ENCODE measurements at regions not wholly inside any gene's neighbourhood (a gene's known extent, or its start where the extent isn't known, plus 50 kb on each side); places are given as distances from the start of the nearest gene placed in this dataset.
"Not testable (repeated sequence)": the region's sequence is repeated elsewhere in the genome, so short reads cannot be mapped to it uniquely, and the experiment has no call there.

DNA sequence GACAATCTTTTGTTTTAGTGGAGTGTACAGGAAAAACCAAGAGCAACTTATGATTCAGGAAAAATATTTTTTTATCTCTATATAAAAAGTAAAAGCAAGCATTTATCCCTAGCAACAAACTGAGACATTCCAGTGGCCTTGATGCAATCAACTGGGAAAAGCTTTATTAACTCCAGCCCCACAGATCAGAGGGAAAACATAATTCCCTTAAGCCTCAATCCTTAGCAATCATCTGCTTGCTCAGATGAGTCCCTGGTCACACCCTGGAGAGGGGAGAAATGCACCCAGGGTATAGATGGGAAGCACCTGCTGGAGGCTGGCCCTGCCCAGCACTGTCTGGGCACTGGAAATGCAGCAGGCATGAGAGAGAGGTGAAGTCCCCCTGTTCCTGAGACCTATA lies 636.6 kb downstream of the TNS3 start:
- no peak for DNase-seq (ENCODE audit: extremely low read depth, low read depth)

- DNase-seq (ENCODE audit: extremely low read depth, low read depth), result no peak
Measured at GRCh38 chr7:46943996-46944395, 637.9 kb downstream of the TNS3 start.

DNA sequence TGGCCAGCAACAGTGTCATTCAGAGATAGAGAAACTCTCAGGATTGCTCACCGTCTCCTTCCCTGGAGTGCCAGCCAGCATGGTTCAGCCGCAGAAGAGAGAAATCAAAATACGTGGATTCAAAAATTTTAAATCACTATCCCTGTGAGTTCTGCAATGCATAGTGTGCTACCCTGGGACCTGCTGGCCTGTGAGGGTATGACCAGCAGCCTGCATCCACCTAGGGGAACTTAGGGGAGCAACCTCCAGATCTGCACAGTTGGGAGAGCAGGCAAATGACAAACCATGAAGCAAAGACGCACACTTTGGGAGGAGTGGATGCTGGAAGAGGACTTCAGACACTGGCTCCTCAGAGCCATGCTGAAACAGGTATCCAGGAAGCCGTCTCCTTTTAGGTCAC lies 639.3 kb downstream of the TNS3 start:
- no peak for DNase-seq (ENCODE audit: extremely low read depth, low read depth)

DNA sequence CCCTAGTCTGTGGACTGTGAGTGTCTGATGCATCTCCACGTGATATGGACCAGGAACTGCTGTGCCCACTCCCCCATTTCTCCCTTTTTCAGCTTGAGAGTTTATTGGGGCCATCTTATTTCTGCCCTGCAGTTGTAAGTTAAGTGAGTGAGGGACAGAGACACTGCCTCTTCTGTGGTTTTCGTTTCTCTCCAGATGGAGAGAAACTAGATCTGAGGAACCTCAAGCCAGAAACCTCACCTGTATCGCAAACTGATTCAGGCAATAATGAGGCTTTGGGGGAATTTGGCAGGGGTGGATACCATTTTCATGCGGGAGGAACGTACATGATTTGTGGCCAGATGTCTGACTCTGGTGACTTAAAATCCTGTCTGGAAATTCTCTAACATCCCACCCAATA lies 641.7 kb downstream of the TNS3 start:
- DNase-seq (ENCODE audit: extremely low read depth, low read depth), result no peak

- no peak for DNase-seq (ENCODE audit: extremely low read depth, low read depth)
Measured at GRCh38 chr7:46939558-46939957, 642.4 kb downstream of the TNS3 start.

GRCh38 chr7:46939089-46939488 lies 642.8 kb downstream of the TNS3 start:
- DNase-seq (ENCODE audit: extremely low read depth, low read depth), result no peak

- no peak for DNase-seq (ENCODE audit: extremely low read depth, low read depth)
Measured at GRCh38 chr7:46937826-46938225, 644.1 kb downstream of the TNS3 start.

- DNase-seq (ENCODE audit: extremely low read depth, low read depth), result no peak
Measured at GRCh38 chr7:46934198-46934825, 647.6 kb downstream of the TNS3 start.

DNA sequence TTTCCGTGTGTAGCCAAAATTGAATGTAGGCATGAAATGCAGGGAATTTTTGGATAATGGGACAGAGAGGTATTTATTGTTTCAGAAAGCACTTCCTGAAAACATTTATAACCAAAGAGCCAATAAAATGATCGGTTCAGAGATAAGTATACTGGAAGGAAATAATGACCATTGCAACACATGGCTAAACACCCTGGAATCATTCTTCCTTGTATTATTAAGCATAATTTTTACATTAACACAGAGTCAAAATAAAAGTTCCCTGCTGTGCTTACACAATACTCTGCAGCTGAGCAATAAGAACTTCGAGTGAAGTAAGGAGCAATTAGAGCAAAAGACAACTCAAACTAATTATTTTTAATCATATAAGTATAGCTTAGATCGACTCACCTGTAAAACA lies 648.3 kb downstream of the TNS3 start:
- no peak for DNase-seq (ENCODE audit: extremely low read depth, low read depth)

DNA sequence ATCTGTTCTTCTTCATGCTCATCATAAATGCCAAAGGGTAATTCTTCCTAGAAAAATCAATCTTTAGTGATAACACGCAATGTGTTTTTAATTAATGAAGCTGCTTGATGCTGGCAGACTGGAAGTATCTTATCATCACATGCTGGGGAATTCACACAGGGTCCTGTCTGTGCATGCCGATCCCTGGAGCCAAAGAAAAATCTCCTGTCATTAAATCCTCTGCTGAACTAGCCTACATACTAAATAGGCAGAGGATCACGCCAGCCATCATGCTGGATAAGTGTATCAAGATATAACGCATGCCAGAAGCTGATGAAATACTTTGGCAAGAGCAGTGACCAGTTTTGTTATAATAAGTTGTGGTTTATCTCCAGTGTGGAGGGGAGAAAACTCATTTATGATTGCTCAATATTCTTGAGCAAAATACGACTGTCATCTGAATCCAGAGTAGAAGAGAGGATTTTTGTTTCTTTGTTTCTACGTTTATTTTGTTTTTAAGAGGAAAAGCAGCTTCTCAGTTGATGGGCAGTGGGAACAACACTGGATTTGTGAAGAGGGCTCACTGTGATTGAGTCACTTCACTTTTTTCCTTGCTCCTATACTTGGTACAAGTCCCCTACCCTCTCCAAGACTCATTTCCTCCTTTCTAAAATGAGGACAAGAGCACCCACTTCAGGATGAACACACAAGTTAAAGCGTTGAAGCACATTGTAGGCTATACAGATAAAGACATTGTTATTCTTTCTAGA lies 649.1 kb downstream of the TNS3 start:
- peak; percentile 84 for DNase-seq (ENCODE audit: extremely low read depth, low read depth)

- DNase-seq (ENCODE audit: extremely low read depth, low read depth), result no peak
Measured at GRCh38 chr7:46932306-46932675, 649.6 kb downstream of the TNS3 start.

GRCh38 chr7:46930366-46930765 lies 651.5 kb downstream of the TNS3 start:
- DNase-seq (ENCODE audit: extremely low read depth, low read depth), result peak; percentile 45

DNA sequence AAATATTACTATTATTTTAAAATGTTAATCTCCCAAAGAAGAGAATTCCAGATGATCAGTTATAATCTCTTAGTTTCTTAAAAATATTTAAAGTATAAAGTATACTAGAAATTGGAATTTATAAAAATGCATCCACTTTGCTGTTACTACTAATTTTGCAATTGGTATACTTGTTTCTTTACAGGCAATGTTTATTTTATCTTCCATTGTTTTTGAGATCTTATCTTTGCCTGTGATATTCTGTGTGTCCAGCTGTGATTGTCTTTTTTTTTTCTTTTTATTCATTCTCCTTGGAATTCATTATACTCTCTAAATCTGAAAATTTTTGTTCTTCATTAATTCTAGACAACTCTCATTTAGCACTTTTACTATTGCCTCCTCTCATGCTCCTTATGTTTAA lies 652.6 kb downstream of the TNS3 start:
- DNase-seq (ENCODE audit: extremely low read depth, low read depth), result no peak

- DNase-seq (ENCODE audit: extremely low read depth, low read depth), result no peak
Measured at GRCh38 chr7:46928719-46929118, 653.2 kb downstream of the TNS3 start.

DNA sequence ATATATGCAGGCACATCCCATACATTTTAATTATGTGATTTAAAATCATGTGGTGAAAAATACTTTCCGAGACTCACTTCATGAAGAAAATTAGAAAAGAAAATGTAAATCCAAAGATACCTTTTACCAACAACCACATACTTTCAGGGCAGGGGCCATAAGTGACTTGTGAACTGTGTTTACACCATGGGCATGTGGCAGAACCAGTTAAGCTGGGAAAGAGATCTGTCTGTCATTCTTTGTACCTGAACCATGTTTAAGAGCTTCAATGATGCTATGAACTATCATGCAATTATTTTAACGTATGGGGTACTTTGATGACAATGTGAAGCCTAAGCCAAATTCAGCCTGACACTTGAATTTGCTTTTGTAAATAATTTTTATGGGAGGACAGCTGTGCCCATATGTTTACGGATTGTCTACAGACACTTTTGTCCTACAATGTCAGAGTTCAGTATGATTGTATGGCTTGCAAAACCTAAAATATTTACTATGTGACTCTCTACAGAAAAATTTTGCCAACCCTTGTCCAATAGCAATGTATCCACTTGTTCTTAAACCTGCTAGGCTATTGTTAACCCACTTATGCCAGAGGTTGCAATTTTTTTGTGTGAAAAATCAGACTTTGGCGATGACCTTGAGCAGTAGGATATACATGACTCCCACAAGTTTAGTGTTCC lies 654.6 kb downstream of the TNS3 start:
- DNase-seq (ENCODE audit: extremely low read depth, low read depth), result no peak

DNA sequence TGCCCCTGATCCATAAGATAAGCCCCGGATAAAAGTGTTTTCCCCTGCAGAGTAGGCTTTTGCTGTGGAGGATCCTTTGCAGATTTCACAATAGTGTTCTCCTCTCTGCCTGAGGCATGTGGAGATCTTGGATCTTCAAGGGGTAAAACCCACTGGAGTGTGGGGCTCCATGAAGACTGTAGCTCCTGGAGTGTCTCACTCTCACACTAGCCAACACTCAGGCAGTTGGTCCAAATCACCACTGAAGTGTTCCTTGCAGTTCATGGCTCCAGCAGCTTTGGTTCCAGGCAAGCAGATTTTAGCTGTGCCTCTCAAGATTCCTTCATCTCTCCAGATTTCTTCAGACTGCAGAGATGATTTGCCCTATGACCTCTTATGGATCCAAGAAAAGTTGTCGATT lies 665.3 kb downstream of the TNS3 start:
- DNase-seq (ENCODE audit: extremely low read depth, low read depth), result no peak

DNA sequence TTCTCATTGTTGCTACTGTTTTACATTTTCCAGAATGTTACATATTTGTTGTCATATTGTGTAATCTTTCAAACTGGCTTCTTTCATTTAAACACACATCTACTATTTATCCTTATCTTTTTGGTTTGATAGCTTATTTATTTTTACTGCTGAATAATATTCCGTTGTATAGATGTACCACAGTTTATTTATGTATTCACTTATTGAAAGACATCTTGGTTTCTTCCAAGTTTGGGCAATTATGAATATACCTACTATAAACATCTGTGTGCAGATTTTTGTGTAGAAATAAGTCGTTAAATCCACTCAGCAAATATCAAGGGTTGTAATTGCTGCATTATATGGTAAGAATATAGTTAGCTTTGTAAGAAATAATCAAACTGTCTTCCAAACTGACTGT lies 669.2 kb downstream of the TNS3 start:
- DNase-seq (ENCODE audit: extremely low read depth, low read depth), result no peak

DNA sequence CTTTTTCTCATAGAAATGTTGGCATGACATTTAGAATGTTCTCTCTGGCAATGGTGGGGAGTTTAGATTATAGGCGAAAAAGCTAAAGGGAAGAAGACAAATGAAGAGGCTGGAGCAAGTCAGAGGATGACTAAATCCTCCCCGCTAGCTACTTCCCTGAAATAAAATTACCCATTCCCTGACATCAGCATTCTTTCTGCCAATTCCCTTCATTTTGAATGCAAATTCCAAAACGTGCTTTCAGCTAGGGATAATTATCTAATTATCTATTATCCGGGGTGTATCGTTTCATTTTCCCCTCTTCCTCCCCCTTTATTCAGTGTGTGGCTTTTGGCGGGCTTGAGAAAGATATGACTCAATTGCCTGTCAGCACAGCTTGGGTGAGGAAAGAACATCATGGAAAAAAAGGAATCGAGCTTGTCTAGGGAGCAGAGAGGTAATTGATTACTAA lies 672.3 kb downstream of the TNS3 start:
- no peak for DNase-seq (ENCODE audit: extremely low read depth, low read depth)

DNA sequence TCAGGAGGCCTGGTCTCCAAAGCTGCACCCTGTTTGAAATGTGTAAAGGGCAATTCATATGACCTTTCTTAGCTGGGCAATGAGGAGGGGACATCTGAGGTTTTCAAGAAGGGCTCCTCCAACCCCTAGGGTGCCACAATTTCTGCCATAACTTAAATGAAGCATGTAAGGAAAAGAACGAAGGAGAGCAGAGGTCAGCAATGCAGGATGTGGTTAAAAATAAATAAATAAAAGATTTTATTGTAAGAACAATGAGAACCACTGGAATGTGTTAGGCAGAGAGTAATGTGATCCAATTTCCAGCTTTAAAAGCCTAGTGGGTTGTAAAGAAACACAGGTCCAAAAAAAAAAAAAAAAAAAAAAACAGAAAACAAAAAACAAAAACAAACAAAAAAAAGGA lies 673.1 kb downstream of the TNS3 start:
- no peak for DNase-seq (ENCODE audit: extremely low read depth, low read depth)

GRCh38 chr7:46904523-46904922 lies 677.4 kb downstream of the TNS3 start:
- DNase-seq (ENCODE audit: extremely low read depth, low read depth), result not testable (repeated sequence)

DNA sequence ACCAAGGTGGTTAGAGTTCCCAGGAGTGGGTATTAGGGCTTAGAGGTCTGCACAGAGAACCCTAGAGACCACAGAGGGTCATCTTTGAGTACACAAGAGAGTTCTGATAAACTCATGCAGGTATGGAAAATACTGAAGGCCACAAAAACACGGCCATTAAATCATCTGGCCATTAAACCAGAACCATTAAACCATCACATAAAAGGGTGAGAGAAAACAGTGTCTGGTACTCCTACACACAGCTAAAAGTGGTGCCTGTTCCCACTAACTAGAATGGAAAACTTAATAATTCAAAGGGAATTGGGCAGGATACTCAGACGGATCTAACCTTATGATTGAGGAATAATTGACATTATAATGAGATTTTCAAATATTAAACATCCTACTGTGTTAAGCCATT lies 679.4 kb downstream of the TNS3 start:
- no peak for DNase-seq (ENCODE audit: extremely low read depth, low read depth)

Measured in NCI-H460 (cell line).